GM18873 (cell line): ENCODE measurements at regions not wholly inside any gene's neighbourhood (a gene's known extent, or its start where the extent isn't known, plus 50 kb on each side); places are given as distances from the start of the nearest gene placed in this dataset.

Experiments used
- ATAC-seq: cut with Tn5 transposase; IDR thresholded peaks from one replicate; pipeline ENCODE4 v1.9.1; 2021; ENCODE audit warnings: mild to moderate bottlenecking, moderate library complexity, moderate number of reproducible peaks; ENCODE audit not compliant: unreplicated experiment, low FRiP score

GRCh38 chrX:39449352-39449751 is 648.1 kb downstream of the MID1IP1 start:
- ATAC-seq: no peak

GRCh38 chrX:39450234-39450977 is 647.4 kb downstream of the BCOR start:
- no peak for ATAC-seq

GRCh38 chrX:39451046-39451445 is 646.7 kb downstream of the BCOR start:
- no peak for ATAC-seq

GRCh38 chrX:39452401-39452800 is 645.4 kb downstream of the BCOR start:
- no peak for ATAC-seq

GRCh38 chrX:39453889-39454621 is 643.7 kb downstream of the BCOR start:
- no peak for ATAC-seq

- no peak for ATAC-seq
These were observed 640.7 kb downstream of the BCOR start for GRCh38 chrX:39456894-39457604.

- no peak for ATAC-seq
These were observed 639.0 kb downstream of the BCOR start for GRCh38 chrX:39458779-39459178.

GRCh38 chrX:39459204-39459603 is 638.6 kb downstream of the BCOR start:
- ATAC-seq: no peak

GRCh38 chrX:39459952-39460351 is 637.8 kb downstream of the BCOR start:
- no peak for ATAC-seq

- no peak for ATAC-seq
These were observed 637.3 kb downstream of the BCOR start for GRCh38 chrX:39460499-39460898.

GRCh38 chrX:39462835-39463234 is 634.9 kb downstream of the BCOR start:
- ATAC-seq: no peak

GRCh38 chrX:39464253-39464652 is 633.5 kb downstream of the BCOR start:
- no peak for ATAC-seq

- ATAC-seq: no peak
These were observed 632.3 kb downstream of the BCOR start for GRCh38 chrX:39465467-39465866.

GRCh38 chrX:39465906-39466305 is 631.9 kb downstream of the BCOR start:
- no peak for ATAC-seq

GRCh38 chrX:39469126-39469525 is 628.6 kb downstream of the BCOR start:
- no peak for ATAC-seq

GRCh38 chrX:39470588-39471407 is 627.0 kb downstream of the BCOR start:
- no peak for ATAC-seq

GRCh38 chrX:39472161-39472560 is 625.6 kb downstream of the BCOR start:
- ATAC-seq: no peak

GRCh38 chrX:39473812-39474211 is 623.9 kb downstream of the BCOR start:
- ATAC-seq: no peak

GRCh38 chrX:39475372-39475771 is 622.4 kb downstream of the BCOR start:
- no peak for ATAC-seq

GRCh38 chrX:39476604-39477021 is 621.1 kb downstream of the BCOR start:
- ATAC-seq: no peak
